NCI-H2107 treated with DMSO at 0.1 percent for 48 hours (cell line): ENCODE measurements at regions not wholly inside any gene's neighbourhood (a gene's known extent, or its start where the extent isn't known, plus 50 kb on each side); places are given as distances from the start of the nearest gene placed in this dataset.

Source experiments
- DNase-seq: peaks from one replicate; lab custom pipeline; 2025; ENCODE audit not compliant: unreplicated experiment; lab: John Stamatoyannopoulos, UW

DNA sequence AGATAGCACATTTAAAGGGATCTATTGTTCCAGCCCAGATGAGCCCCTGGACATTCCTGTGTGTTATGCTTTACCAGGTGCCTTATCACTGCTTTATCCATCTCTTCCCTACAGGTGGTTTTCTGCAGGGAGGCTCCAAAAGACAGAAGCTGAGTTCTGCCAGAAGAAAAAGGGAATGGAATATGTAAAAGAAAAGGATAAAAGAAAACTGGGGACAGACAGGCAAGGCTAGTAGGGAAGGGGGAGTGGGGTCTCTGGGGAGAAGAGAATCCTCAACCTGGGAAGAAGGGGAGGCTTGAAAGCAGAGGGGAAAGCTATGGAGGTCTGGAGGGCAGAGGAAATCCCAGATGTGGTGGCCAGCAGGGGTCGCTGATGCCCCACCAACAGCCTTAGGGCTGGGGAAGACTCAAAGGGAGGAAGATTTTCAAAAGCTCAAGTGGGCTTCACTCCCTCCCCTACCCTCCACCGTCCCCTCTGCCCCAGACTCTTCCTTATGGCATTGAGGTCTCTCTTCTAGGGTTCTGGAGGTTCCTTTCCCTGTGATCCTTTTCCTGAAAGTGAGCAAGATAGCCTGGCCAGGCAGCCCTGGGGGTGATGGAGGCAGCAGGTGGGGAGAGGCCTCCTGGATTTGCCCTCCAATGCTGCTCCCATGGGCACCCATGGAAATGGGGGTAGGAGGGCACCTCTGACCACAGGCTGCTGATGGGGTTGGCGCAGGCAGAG is 178.1 kb upstream of the PKDCC start:
- no peak for DNase-seq

DNA sequence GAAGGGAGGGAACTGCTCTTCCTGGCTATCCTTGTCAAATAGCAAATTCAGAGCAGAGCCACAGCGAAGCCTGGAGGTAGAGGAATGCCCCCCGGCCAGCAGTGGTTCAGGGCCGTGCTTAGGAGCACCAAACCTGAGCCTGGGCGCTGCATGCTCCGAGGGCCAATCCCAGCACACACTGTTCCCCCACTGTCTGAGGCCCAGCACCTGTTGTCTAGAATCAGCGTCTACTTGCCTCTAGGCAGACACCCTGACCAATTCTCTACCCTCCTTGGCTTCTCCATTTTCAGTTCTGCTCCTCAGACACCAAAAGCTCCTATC is 177.6 kb upstream of the PKDCC start:
- DNase-seq: no peak

DNA sequence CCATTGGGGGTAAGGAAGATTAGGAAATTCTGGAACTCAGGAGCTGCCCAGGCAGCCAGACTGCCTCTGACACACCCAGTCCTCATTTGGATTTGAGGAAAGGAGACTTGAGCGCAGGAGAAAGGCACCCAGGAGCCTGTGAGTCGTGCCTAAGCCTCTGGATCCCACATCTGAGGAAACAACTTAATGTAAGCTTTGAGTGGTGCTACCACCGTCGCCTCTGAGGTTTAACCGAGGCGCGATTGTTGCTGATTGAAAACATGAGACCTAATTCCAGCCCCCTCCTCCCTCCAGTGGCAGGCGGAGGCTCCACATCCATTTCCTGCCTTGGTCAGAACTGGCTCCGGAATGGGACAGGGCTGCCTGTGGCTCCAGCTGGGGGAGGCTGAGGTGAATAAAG is 176.7 kb upstream of the PKDCC start:
- no peak for DNase-seq

DNA sequence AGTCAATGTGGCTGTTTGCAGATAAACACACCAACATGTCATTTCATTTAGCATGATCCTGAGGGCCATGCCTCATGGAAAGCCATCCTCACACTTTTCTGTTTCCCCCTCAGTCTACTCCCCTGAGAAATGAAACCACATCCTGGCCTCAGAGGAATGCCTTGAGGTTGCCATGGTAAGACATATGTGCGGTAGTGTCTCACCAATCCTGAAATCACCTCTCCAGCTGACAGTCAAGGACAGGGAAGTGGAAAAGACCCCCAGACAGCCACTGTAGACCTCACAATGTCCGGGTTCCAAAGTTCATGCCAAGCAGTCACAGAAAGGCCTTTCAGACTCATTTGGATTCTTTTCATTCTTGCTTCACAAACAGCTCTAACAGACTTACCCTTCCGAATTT is 175.2 kb upstream of the PKDCC start:
- no peak for DNase-seq

DNA sequence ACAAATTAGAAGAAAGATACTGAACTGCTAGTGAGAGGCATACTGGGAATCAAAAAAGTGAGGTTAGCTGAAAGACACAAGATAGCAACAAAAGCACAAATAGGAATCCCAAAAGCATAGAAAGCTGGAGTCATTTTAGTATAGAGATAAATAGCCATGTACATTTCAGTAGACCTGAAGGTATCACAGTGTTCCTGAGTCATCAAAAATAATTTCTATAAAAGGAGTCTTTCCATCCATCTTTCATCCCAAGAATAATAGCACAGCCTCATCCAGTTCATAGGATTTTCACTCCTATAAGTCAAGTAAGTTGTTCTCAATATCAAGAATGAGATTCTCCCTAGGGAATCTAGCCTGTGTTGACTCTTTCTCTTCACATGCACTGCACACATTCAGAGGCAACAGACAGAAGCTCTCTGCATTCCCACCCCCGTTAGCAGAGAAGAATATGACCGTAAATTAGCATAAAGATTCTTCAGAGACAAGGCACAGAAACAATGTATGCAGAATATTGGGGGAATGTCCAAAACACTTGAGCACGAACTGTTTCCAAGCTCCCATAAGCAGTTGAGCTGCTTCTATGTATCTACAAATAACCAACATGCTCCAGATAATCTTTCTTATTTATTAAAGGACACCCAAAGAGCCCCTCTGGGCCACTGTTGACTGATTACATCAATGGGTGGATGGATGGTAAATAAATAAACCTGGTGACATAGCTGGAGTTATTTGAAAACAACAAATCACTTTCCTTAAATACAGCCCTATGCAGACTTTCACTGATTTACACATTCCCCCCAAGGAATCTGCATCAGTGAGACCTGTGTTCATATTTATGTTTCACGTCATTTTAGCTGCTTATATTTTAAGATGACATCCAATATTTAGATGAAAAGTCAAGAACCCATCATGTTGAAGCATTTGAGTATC is 174.5 kb upstream of the PKDCC start:
- DNase-seq: no peak

DNA sequence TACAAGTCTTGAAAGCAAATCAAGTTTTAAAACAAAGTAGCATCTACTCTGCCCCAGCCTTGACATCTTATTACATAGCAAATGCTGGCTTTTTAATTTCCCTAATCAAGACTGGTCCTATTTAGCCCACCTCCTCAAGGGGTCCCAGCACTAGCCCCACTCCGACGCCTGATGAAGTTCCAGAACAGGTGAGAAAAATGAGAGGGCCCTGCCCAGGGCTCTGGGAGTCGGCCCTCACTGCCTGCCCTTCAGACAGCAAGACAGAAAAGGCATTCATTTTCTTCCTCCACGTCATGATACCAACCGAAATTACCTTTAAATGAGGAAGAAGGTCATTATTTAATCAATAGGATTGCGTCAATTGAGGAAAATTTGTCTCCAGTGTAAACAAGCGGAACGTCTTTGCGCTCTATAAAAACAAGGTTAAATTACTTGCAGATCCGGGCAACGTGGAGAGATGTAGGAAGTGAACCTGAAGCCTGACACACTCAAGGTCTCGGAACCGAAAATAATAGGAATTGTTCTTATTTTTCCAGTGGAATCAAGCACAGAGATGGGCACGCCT is 170.6 kb upstream of the PKDCC start:
- no peak for DNase-seq

DNA sequence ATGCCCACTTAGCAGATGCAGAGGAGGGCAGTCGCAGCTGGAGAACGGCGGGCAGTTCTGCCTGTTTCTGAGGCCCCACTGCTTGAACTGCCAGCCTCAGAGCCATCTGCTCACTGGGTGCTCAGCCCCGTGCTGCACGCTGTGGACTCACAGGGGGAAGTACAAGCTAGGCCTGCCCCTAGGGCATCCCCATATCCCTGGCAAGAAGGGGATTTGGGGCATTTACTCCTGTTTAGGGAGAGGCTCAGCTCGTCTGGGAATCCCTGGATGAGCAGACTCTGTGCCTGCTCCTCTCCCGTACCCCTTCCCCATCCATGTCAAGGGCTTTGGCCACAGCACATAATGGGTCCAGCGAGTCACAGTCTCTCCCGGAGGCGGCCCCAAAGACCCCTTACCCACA is 169.8 kb upstream of the PKDCC start:
- no peak for DNase-seq

DNA sequence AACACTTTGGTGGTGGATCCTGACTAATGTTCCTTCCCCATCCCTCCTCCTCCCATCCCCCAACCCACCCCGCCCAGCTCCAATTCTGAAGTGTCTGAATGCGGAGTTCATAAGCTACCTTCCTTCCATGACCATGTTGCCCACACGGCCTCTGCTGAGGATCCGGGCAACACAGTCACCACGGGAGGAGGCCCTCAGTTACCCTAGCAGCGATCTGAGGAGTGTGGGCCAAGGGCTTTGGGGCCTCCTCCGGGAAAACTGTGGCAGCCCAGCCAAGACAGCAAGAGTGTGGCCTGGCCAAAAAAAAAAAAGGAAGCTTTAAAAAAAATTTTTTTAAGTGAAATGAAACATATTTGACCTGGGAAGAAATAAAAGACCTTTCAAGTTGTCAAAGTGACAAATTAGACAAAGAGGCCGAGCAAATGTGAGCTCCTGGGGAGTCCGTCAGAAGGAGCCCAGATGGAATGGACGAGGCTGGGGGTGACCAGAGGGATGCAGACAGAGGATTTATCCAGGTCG is 169.0 kb upstream of the PKDCC start:
- no peak for DNase-seq

DNA sequence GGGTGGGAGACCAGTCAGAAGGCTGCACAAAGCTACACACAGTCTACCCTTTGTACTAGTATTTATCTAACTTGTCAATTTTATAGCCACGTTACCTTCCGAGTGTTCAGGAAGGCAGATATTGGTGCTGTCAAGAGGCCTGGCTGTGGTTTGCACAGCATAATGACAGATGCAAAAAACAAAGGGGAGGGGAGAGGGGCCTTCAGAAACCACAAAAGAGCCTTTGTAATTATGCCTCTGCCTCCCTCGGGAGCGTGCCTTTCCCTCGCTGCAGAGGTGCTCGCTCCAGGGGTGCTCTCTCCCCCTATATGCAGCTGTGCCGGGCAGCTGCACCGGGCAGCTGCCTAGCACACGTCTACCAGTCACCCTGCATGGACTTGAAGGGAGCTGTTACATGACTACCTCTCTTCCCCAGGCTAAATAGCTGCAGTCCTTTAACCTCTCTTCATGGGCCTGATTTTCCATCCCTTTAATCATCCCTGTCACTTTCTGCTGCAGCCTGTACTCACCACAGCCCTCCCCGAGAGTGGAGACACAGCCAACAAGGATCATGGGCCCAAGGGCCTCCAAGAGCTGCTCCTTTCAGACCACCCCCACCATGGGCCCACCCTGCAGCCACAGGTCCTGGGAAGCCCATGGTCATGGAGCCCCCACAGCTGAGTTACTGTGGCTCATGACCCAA is 168.4 kb upstream of the PKDCC start:
- DNase-seq: peak; percentile 76

DNA sequence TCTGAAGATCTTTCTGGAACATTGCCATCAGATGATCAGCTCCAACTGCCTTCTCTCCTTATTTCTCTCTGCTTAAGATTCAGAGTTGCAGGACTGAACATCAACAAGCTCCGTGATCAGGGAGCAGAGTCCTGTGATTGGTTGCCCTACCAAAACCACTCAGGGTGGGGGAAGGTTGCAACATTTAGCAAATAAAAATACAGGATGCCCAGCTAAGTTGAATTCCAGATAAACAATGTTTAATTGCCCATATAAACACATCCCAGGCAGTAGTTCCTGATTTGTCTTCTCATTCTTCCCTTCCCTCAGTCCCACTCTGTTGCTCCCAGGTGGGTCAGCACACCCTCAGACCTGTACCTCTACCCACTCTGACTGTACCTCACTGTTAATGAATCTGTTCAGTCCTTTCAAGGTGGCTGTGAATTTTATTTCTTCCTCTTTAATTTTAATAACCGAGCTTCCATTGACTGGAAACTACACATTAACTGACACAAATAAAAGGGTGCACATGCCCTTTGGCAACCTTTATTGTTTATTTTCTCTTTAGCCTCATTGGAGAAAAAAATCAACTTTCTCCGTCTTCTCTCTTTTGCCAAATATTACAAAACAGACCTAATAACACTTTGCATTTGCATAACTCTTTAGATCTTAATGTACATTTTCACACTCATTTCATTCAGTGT is 167.1 kb upstream of the PKDCC start:
- DNase-seq: no peak

DNA sequence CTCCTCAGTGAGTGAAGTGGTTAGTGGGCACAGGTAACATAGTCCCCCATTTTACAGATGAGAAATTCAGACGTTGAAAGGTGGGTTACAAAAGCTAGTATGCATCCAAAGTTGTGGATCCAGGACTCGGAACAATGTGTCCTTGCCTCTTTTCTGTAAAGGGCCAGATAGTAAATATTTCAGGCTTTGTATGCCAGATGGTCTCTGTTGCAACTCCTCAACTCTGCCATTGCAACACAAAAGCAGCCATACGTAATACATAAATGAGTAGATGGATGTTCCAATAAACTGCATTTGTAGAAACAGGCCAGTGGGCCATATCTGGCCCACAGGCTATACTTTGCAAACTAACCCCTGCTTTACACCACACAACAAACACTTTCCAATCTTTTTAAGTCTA is 166.6 kb upstream of the PKDCC start:
- no peak for DNase-seq

DNA sequence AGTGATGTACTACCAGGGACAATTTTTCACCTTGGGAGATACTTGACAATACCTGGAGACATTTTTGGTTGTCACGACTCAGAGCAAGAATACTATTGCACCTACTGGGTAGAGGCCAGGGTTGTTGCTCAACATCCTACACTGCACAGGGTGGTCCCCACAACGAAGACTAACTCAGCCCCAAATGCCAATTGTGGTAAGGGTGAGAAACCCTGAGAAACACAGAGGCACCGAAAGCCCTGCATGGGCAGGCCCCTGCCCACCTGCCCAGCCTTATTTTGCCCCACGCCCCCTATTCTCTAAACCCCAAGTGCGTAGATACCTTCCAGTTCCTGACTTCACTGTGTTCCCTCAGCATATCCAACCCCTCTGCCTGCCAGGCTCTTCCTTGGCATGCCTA is 163.1 kb upstream of the PKDCC start:
- DNase-seq: no peak

DNA sequence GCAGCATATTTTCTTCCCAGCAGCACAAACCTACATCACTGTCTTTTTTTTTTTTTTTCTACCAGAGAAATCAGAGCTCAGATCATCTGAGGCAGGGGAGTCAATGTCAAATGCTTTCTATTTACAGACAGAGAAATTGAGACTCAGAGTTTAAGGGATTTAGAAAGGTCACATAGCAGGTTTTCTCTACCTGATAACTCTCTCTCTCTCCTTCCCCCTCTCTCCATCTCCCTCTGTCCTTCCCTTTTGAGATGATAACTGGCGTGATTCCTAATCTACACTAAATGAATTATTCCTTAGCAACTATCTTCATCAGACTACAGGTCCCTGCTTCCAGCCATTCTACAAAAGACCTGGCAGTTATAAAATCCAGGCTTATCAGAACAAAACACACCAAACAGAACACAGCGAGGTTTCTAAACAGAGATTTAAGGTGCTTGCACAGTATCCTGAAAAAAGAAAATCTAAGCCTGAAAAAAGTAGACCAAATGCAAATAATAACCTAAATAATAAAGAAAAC is 161.6 kb upstream of the PKDCC start:
- DNase-seq: no peak

DNA sequence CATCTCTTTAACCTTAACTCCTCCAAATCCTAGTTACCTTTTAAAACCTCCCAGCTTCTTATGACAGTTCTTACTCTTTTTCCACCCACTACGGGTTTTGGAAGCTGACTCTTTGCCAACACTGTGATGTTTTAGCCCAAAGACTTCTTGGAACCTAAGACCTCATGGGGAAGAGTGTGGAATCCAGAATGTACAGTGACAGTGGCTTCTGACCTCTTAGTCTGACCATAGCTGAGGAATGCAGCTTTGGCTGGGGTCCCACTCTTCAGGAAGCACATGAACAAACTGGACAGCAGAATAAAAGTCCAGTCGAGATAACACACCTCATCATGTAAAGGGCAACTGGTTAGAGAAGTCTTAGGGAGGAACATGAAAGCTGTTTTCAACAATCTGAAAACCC is 161.1 kb upstream of the PKDCC start:
- no peak for DNase-seq

DNA sequence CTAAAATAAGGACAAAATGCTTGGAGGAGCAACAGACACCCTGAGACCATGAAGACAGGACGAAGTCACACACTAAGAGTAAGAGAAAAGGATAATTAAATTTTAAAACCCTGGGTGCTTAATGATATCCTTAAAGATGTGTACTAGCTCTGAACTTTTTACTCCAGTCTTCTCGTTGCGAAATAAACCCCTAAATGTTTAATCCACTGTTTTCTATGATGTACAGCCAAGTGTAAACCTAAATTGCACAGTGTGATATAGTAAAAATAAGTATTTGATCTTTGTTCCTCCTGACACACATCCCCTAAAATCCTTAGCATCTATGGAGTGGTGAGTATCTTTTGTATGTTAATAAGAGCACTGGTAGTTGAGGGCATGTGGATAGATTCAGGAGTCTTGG is 157.5 kb upstream of the PKDCC start:
- no peak for DNase-seq

DNA sequence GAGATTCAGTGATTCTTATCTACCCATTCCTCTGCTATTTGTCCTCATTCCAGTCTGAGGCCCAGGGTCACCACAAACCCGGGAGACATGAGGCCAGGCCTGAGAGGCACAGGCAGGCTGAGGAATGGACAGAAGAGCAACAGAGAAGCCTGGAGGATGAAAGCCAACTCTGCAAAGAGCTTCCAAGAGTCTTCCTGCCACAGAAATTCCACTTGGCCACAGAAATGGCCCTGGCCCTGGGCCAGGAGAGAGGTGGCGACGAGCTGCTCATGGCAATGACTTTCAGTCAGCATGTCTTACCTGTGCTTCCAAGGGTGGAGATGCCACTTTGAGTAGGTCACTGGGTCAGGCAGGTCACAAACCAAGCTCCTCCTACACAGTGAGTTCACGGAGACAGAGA is 155.3 kb upstream of the PKDCC start:
- DNase-seq: no peak

DNA sequence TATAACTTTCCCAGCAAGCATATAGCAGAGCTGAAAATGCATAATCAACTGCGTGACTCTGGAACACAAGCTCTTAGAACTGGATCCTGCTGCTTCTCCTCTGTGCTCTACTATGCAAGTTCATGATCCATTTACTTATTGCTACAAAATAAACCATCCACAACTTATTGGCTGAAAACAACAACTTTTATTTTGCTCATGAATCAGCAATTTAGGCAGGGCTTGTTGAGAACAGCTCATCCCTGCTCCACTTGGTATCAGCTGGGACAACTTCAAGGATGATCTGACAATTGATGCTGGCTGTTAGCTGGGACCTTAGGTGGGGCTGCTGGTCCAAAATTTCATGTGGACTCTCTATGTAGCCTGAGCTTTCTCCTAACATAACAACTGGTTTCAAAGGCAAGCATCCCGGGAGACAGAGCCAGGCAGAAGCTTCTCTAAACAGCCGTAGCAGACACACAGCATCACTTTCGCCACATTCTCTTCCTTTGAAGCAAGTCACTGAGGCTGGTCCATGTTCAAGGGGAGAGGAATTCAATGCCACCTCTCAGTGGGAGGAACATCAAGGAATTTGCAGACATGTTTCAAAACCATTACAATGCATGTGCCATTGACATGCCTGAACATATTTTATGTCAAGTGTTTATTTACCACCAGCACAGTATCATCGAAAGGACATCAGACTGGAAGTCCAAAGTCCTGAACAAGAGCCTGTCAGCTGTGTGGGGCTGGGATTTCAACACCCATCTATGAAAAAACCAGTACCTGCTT is 153.1 kb upstream of the PKDCC start:
- no peak for DNase-seq

DNA sequence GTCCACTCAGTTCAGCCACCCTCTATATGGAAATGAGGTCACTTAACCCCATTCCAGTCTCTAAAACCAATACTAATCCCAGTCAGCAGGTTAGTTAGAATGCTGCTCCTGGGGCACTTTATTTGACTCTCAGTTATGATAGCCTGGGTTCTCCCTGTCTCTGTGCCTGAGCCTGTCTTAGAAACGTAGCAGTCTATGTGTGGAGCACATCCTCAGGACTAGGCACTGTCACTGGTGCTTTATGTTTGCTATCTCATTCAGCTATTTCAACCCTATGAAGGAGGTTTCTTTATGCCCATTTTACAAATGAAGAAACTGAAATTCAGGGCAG is 152.5 kb upstream of the PKDCC start:
- no peak for DNase-seq

DNA sequence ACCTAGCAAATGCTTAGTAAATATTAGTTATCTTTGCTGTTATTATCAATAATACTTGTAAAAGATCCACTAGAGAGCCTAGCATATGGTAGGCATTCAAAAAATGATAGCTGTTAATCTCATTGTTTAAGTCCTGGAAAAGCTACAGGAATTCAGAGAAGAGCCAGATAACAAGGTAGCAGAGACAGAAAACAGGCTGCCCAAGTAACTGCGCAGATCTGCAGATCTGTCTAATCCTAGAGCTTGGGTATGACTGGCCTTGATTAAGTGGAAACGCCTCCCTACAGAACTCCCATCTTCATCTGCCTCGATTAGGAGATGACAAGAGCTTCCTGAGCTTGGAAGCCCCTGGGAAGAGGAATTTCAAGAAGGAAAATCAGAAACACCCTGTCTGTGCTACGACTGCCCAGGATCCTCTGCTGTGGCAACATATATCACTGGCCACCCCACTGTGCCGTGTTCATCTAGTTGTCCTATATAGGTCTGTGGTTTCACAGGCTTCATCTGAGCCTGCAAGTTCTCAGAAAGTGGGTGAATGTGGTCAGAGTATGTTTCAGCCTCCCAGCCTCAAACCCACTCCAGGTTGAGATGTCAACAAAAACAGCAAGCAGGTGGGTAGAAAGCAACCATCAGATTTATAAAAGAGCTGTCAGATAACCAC is 151.5 kb upstream of the PKDCC start:
- no peak for DNase-seq

DNA sequence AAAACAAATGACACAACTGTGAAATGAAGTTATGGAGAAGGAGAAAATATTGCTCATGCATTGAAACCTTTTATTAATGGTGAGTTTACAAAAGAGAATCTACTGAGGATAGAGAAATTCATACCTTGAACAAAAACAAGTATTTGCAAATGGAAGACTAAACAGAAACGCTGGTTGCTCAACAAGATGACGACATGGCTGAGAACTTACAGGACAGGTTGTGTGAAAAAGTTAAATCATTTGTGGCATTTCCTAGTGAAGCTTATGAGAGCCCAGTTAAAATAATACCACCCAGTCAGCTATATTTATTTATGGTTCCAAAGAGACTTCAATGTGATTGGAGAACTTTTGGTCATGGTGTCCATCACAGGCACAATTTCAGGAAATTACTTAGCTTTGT is 148.6 kb upstream of the PKDCC start:
- no peak for DNase-seq
